ENCODE measurements at regions not wholly inside any gene's neighbourhood (a gene's known extent, or its start where the extent isn't known, plus 50 kb on each side); places are given as distances from the start of the nearest gene placed in this dataset.

DNA sequence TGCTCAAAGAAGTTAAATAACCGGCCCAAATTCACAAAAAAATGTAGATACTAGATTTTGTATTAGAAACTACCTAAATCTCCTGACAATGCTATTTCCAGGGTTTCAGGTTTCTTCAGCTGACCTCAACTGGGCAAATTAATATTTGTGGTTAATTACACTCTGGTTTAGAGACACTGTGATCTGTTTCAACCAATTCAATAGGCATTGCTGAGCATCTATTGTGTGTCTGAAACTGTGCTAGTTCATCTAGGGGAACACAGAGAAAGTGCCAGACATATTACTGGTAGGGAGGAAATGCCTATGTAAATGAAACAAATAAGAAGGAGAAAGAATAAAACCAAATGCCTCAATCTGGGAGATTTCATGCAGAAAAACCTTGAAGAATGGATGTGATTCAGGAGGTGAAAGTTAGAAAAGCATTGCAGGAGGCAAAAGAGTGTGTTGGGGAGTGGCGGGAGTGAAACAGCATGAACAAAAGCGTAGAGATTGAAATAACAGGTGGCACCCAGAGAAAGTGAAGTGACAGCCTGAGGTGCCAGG lies 51.3 kb upstream of the IVNS1ABP start:
- TF ChIP-seq CTCF (IDR thresholded peaks at IDR 0.05; ENCODE audit: low read length) (no peak), EZH2 (optimal IDR thresholded peaks at IDR 0.05; ENCODE audit: low read depth, low read length) (no peak), EZH2phosphoT487 (IDR thresholded peaks at IDR 0.05; ENCODE audit: low read length) (no peak)
